ENCODE measurements at regions not wholly inside any gene's neighbourhood (a gene's known extent, or its start where the extent isn't known, plus 50 kb on each side); places are given as distances from the start of the nearest gene placed in this dataset.

- TF ChIP-seq, protein P1, sequence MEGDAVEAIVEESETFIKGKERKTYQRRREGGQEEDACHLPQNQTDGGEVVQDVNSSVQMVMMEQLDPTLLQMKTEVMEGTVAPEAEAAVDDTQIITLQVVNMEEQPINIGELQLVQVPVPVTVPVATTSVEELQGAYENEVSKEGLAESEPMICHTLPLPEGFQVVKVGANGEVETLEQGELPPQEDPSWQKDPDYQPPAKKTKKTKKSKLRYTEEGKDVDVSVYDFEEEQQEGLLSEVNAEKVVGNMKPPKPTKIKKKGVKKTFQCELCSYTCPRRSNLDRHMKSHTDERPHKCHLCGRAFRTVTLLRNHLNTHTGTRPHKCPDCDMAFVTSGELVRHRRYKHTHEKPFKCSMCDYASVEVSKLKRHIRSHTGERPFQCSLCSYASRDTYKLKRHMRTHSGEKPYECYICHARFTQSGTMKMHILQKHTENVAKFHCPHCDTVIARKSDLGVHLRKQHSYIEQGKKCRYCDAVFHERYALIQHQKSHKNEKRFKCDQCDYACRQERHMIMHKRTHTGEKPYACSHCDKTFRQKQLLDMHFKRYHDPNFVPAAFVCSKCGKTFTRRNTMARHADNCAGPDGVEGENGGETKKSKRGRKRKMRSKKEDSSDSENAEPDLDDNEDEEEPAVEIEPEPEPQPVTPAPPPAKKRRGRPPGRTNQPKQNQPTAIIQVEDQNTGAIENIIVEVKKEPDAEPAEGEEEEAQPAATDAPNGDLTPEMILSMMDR (IDR thresholded peaks at IDR 0.05), result no peak
- no peak for TF ChIP-seq ZFX (IDR thresholded peaks at IDR 0.05; ENCODE audit: borderline replicate concordance)
These were observed 167.8 kb upstream of the PPP3CA start for GRCh38 chr4:101515099-101515498.
